HG03469 (cell line): ENCODE measurements at regions not wholly inside any gene's neighbourhood (a gene's known extent, or its start where the extent isn't known, plus 50 kb on each side); places are given as distances from the start of the nearest gene placed in this dataset.

Experiments used
- ATAC-seq: cut with Tn5 transposase; IDR thresholded peaks from one replicate; pipeline ENCODE4 v1.9.1; 2021; ENCODE audit warnings: mild to moderate bottlenecking, moderate library complexity, moderate number of reproducible peaks; ENCODE audit not compliant: unreplicated experiment

GRCh38 chr13:73492811-73493210 is 434.0 kb downstream of the KLF5 start:
- ATAC-seq, result no peak

DNA sequence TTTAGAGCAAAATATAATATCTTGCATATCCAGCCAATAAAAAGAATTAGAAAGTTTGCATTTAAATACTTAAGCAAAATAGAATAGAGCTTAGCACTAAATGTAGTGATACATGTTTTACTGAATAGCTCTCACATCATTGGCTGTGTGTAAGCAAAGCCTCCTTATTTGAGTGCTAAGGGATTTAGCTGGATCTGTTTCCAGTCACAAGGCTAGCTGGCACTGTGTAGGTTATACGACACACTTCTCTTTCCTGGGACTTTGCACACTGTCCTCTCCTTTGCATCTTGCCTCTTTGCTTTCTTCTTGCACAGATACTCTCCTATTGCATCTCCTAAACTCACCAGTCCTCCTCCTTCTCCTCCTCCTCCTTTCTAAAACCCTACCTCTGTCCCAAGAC is 423.8 kb downstream of the KLF5 start:
- ATAC-seq, result no peak

DNA sequence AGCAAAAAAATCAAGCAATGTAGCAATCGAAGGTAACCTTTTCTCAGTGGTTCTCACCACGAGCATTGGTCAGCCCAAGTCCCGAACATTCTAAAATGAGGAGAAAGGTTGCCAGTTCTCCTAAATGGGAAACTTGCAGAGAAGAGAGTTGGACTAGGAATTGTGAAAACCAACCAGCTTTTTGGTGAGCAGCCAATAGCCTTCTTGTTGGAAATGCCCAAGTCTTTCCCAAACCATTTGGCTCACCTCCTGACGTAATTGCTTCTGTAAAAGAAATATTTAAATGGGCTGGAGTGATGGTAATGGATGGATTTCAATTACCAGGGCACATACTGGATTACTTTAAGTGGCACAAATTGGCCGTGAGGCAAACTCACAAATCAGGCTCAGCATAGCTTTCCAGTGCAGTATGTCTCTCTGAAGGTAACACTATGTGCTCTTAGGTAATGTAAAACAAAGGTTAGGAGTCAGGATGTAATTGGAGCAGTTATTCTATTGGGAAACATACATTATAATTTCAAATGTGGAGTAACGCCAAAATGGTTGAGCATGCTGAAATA is 423.2 kb downstream of the KLF5 start:
- no peak for ATAC-seq

DNA sequence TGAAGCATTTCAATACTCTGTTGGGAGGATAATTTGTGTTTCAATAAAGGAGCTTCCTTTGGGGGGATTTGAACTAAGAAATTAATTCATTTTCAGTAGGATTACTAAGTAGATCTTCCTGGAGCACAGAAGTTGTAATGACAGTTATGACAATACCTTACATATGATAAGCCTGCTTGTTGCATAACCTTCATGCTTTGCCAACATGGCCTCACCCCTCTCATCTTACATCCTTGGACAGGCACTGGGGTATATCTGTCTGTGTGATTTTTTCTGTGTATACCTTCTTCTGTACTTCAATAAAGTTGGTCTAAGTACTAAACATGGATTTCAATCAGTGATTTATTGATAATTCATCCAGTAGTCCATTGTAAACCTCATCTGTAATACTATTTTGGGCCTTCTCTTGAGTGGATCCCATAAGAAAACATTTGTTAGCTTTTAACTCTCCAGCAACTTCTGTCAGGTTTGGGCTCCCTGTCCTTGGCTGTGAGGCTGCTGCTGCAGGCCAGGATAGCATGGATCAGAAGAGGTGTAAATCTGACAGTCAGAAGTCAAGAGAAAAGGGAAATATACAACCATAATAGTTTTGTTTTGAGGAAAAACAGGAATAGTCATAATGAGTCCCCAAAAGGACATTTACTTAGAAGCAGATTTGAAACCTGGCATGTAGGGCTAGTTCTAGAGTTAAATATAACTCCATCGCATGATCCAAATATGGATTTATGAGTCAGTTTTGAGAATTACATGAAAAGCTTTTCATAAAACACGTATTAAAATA is 422.2 kb downstream of the KLF5 start:
- no peak for ATAC-seq

GRCh38 chr13:73479856-73480255 is 421.1 kb downstream of the KLF5 start:
- ATAC-seq, result no peak

- ATAC-seq, result no peak
These were observed 420.5 kb downstream of the KLF5 start for GRCh38 chr13:73479351-73479750.

- ATAC-seq, result no peak
These were observed 418.6 kb downstream of the KLF5 start for GRCh38 chr13:73477441-73477840.

- no peak for ATAC-seq
These were observed 414.2 kb downstream of the KLF5 start for GRCh38 chr13:73473016-73473415.

GRCh38 chr13:73467125-73467524 is 408.3 kb downstream of the KLF5 start:
- ATAC-seq, result no peak

GRCh38 chr13:73466561-73466960 is 407.8 kb downstream of the KLF5 start:
- ATAC-seq, result no peak

GRCh38 chr13:73465617-73465971 is 406.8 kb downstream of the KLF5 start:
- ATAC-seq, result no peak

DNA sequence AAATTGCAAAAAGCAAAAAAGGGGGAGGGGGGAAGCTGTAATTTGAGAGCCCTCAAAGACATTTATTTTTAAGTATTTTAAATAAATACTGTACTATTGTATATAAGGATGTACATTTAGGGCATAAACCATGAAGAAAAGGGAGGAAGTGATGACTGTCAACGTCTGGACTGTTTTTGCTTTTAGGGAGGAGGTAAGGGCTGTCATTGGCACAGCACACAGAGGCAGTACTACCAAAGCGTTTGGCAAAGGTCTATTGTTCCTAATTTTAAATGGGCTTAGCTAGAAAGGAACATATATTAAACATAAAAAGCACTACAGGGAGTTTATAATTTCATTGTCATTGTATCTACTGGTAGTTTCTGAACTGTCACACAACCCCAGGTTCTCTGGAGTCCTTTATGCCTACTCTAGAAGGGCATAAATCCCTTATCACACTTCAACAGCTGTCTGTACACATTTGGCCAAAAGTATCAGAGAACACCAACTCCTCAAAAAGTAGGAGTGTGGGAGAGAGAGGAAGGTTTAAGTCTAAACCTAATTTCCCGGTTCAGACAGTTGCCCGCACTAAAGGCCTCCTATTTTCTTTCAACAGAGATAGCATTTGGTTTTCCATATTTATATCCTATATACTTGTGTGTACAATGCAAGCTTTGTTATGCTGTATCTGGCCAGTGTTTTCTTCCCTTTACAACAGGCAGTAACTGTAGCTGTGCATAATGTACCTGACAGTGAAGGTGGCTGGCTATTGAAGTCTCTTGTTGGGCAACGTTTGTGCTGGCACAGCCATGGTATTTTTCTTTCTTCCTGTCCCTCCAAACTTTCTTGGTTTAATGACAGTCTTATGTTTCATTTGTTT is 406.2 kb downstream of the KLF5 start:
- no peak for ATAC-seq

GRCh38 chr13:73462241-73462640 is 403.4 kb downstream of the KLF5 start:
- no peak for ATAC-seq

GRCh38 chr13:73451221-73452029 is 392.6 kb downstream of the KLF5 start:
- no peak for ATAC-seq

- ATAC-seq, result no peak
These were observed 391.8 kb downstream of the KLF5 start for GRCh38 chr13:73450583-73450982.

DNA sequence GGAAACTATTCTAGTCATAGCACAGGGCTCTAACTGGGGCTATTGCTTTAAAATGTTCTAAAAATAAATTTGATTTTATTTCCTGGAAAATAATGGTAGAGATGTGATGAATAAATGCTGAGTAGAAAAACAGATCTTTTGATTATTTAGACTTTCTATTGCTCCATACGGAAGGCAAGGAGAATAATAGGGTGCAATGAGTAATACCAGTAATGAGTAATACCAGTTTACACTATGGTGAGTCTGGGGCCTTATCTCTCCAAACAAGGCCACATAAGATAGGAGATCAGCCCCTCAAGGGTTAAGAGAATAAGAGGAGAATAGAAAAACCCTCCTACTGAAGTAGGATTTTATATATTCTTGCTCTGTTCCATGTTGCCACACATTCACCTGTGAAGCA is 390.4 kb downstream of the KLF5 start:
- no peak for ATAC-seq

GRCh38 chr13:73440296-73440895 is 381.6 kb downstream of the KLF5 start:
- ATAC-seq, result no peak

- no peak for ATAC-seq
These were observed 375.1 kb downstream of the KLF5 start for GRCh38 chr13:73433890-73434289.

GRCh38 chr13:73433458-73433857 is 374.7 kb downstream of the KLF5 start:
- no peak for ATAC-seq

DNA sequence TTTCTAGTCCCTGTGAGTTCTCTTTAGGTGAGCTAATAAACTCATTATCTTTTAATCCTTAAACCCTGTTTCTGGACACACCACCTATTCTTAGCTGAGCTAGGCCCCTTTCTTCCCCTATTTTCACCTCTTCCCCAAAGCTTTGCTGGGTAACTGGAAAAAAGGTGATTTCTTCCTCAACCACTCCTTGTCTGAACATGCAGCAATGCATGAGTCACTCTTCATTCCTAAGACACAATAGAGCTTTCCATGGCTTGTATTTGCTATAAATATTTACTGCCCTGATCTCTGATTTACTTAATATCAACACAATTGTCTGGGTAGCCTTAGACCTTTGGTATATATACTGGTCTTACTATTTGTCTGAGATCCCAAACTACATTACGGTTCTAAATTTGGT is 370.9 kb downstream of the KLF5 start:
- ATAC-seq, result no peak

- no peak for ATAC-seq
These were observed 369.9 kb downstream of the KLF5 start for GRCh38 chr13:73428706-73429105.
